ENCODE measurements at regions not wholly inside any gene's neighbourhood (a gene's known extent, or its start where the extent isn't known, plus 50 kb on each side); places are given as distances from the start of the nearest gene placed in this dataset.

GRCh38 chr6:14906621-14907020 is 339.2 kb upstream of the JARID2 start:
- POLR2A ChIA-PET (ENCODE audit: unreplicated experiment): interaction anchor here (0.6 kb wide), 1 partner anchor 619 kb away, joined by 4 read pairs; no protein-coding TSS in a partner anchor
- CTCF ChIA-PET: interaction anchor here (0.7 kb wide), 1 partner anchor 16 kb away, joined by 12 read pairs; no protein-coding TSS in a partner anchor

GRCh38 chr6:14910692-14911547 is 334.9 kb upstream of the JARID2 start:
- intact Hi-C loops (cut with micrococcal nuclease; ENCODE audit: unreplicated experiment): no loop called here
- no TSS peak for BruUV-seq (replicated peaks)
- no peak overlapping the region for H2AFZ ChIP-seq

More at GRCh38 chr6:14906621-14907020, 339.2 kb upstream of the JARID2 start:
- no peak overlapping the region for H3K27ac ChIP-seq
- H3K36me3 ChIP-seq (ENCODE audit: low read depth): no peaks in the 10 kb centered on the region
- no TSS peak for BruUV-seq (replicated peaks)
- no peaks in the 10 kb centered on the region for H3K9me2 ChIP-seq (ENCODE audit: insufficient read depth)
- intact Hi-C loops (cut with micrococcal nuclease; ENCODE audit: unreplicated experiment): no loop called here
- no peaks in the 10 kb centered on the region for H4K20me1 ChIP-seq (ENCODE audit: insufficient read depth)
- H3K4me2 ChIP-seq: no peak overlapping the region
- no peak overlapping the region for H2AFZ ChIP-seq
- TF ChIP-seq EZH2 (IDR thresholded peaks at IDR 0.05; ENCODE audit: low read depth) (no peak), CTCF (conservative IDR thresholded peaks at IDR 0.05) (no peak)
- no peaks in the 10 kb centered on the region for H3K9me3 ChIP-seq (ENCODE audit: insufficient read depth, low read depth)
- H3K4me1 ChIP-seq (replicated peaks; ENCODE audit: insufficient read depth): no peaks in the 10 kb centered on the region
- no peaks in the 10 kb centered on the region for H3K27me3 ChIP-seq (ENCODE audit: insufficient read depth, low read depth)
- DNase-seq: no peak
- no peaks in the 10 kb centered on the region for H3K79me2 ChIP-seq (ENCODE audit: low read depth)
- H3F3A ChIP-seq (ENCODE audit: insufficient read depth, low read depth): no peaks in the 10 kb centered on the region
- no peak overlapping the region for H3K4me3 ChIP-seq

DNA sequence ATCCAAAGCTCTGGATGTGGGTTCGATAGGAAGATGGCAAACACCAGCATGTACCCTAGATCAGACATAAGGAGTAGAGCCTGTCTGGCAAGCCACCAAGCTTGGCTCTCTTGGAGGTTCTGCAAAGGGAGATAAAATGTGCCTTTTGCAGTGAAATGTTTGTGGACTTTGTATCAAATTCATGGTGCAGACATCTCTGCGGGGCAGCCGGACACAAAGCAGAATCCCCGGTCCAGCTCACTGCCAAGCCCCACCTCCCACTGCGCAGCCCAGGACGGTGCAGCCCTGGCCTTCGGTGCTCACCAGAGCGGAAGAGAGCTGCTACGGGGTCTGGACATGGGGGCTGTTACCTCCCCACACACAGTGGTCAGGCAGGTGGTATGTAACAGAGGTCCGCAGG is 333.6 kb upstream of the JARID2 start:
- Histone ChIP-seq H3K27me3 (ENCODE audit: insufficient read depth, low read depth) (no peaks in the 10 kb centered on the region), H3K9me3 (ENCODE audit: insufficient read depth, low read depth) (no peaks in the 10 kb centered on the region), H2AFZ (no peak overlapping the region), H3K4me2 (no peak overlapping the region), H4K20me1 (ENCODE audit: insufficient read depth) (no peaks in the 10 kb centered on the region), H3K4me1 (replicated peaks; ENCODE audit: insufficient read depth) (peaks cover 6% of the 10 kb centered on the region; the same call in 1 of the 2 replicates), H3F3A (ENCODE audit: insufficient read depth, low read depth) (no peaks in the 10 kb centered on the region), H3K79me2 (ENCODE audit: low read depth) (no peaks in the 10 kb centered on the region), H3K9me2 (ENCODE audit: insufficient read depth) (no peaks in the 10 kb centered on the region; the same call in 1 of the 2 replicates), H3K4me3 (no peak overlapping the region), H3K36me3 (ENCODE audit: low read depth) (no peaks in the 10 kb centered on the region), H3K27ac (no peak overlapping the region)
- ChIA-PET CTCF (no interaction called here), POLR2A (ENCODE audit: unreplicated experiment) (no interaction called here)
- no peak for TF ChIP-seq EZH2 (IDR thresholded peaks at IDR 0.05; ENCODE audit: low read depth)
- no peak for TF ChIP-seq CTCF (conservative IDR thresholded peaks at IDR 0.05)
- BruUV-seq (replicated peaks): no TSS peak
- DNase-seq: no peak
- intact Hi-C loops (cut with micrococcal nuclease; ENCODE audit: unreplicated experiment): no loop called here

More at GRCh38 chr6:14910692-14911547, 334.9 kb upstream of the JARID2 start:
- no peak for DNase-seq
- TF ChIP-seq CTCF (conservative IDR thresholded peaks at IDR 0.05) (no peak), EZH2 (IDR thresholded peaks at IDR 0.05; ENCODE audit: low read depth) (no peak)
- Histone ChIP-seq H3K9me2 (ENCODE audit: insufficient read depth) (no peaks in the 10 kb centered on the region; the same call in 1 of the 2 replicates), H3K4me1 (replicated peaks; ENCODE audit: insufficient read depth) (no peaks in the 10 kb centered on the region), H3F3A (ENCODE audit: insufficient read depth, low read depth) (no peaks in the 10 kb centered on the region), H3K36me3 (ENCODE audit: low read depth) (no peaks in the 10 kb centered on the region), H3K4me3 (no peak overlapping the region), H4K20me1 (ENCODE audit: insufficient read depth) (no peaks in the 10 kb centered on the region), H3K27ac (no peak overlapping the region), H3K79me2 (ENCODE audit: low read depth) (no peaks in the 10 kb centered on the region), H3K4me2 (no peak overlapping the region), H3K27me3 (ENCODE audit: insufficient read depth, low read depth) (no peaks in the 10 kb centered on the region), H3K9me3 (ENCODE audit: insufficient read depth, low read depth) (no peaks in the 10 kb centered on the region)
- ChIA-PET CTCF (no interaction called here), POLR2A (ENCODE audit: unreplicated experiment) (no interaction called here)
